GM12865 (cell line): ENCODE measurements at regions not wholly inside any gene's neighbourhood (a gene's known extent, or its start where the extent isn't known, plus 50 kb on each side); places are given as distances from the start of the nearest gene placed in this dataset.

Experiments used
- DNase-seq: peaks from one replicate; pipeline ENCODE4 v3.0.0; 2010; ENCODE audit warnings: low read depth
- H3K4me3 ChIP-seq: 2 replicates; pipeline ENCODE4 v1.5.1; 2011; ENCODE audit warnings: mild to moderate bottlenecking, low read depth, low read length, control low read depth
- CTCF ChIP-seq: IDR thresholded peaks from 2 replicates; pipeline ENCODE4 v1.5.1; 2011; ENCODE audit warnings: low read length, control low read depth, low read depth, inconsistent platforms; ENCODE audit not compliant: insufficient read depth; ENCODE audit errors: missing control alignments

GRCh38 chr12:93204896-93205295, 172.8 kb upstream of the NUDT4 start:
- DNase-seq: no peak
- TF ChIP-seq CTCF: no peak

GRCh38 chr12:93205361-93205760, 172.4 kb upstream of the NUDT4 start:
- H3K4me3 ChIP-seq: no peak overlapping the region
- TF ChIP-seq CTCF: no peak
- no peak for DNase-seq

More at GRCh38 chr12:93204896-93205295, 172.8 kb upstream of the NUDT4 start:
- no peak overlapping the region for H3K4me3 ChIP-seq

GRCh38 chr12:93208011-93208410, 169.7 kb upstream of the NUDT4 start:
- no peak for DNase-seq
- no peak for TF ChIP-seq CTCF
- no peak overlapping the region for H3K4me3 ChIP-seq

- DNase-seq: no peak
- H3K4me3 ChIP-seq: no peak overlapping the region
- no peak for TF ChIP-seq CTCF
Observed at GRCh38 chr12:93214523-93215289, 163.0 kb upstream of the NUDT4 start.

- TF ChIP-seq CTCF: no peak
- no peak for DNase-seq
- H3K4me3 ChIP-seq: no peak overlapping the region
Observed at GRCh38 chr12:93215290-93215678, 162.4 kb upstream of the NUDT4 start.

- H3K4me3 ChIP-seq: no peak overlapping the region
- no peak for TF ChIP-seq CTCF
- DNase-seq: no peak
Observed at GRCh38 chr12:93219947-93220346, 157.8 kb upstream of the NUDT4 start.

GRCh38 chr12:93221841-93222240, 155.9 kb upstream of the NUDT4 start:
- no peak overlapping the region for H3K4me3 ChIP-seq
- no peak for DNase-seq
- no peak for TF ChIP-seq CTCF
